AG10803 (cell line): ENCODE measurements at regions not wholly inside any gene's neighbourhood (a gene's known extent, or its start where the extent isn't known, plus 50 kb on each side); places are given as distances from the start of the nearest gene placed in this dataset.

Source experiments
- DNase-seq: peaks from one replicate; pipeline ENCODE4 v3.0.0; 2010; ENCODE audit warnings: low read depth
- H3K4me3 ChIP-seq: 2 replicates; pipeline ENCODE4 v1.5.1; 2011; ENCODE audit warnings: mild to moderate bottlenecking, low read length, control low read depth
- CTCF ChIP-seq: conservative IDR thresholded peaks from 2 replicates; pipeline ENCODE4 v1.5.1; 2011; ENCODE audit warnings: mild to moderate bottlenecking, low read length, control low read depth, inconsistent platforms

- no peak for TF ChIP-seq CTCF
- H3K4me3 ChIP-seq = no peak overlapping the region
Observed at GRCh38 chr1:30474818-30475200, 248.6 kb downstream of the MATN1 start.

GRCh38 chr1:30473922-30474817, 249.2 kb downstream of the MATN1 start:
- no peak for DNase-seq
- no peak overlapping the region for H3K4me3 ChIP-seq
- no peak for TF ChIP-seq CTCF

More at GRCh38 chr1:30474818-30475200, 248.6 kb downstream of the MATN1 start:
- no peak for DNase-seq

GRCh38 chr1:30472526-30472925, 250.9 kb downstream of the MATN1 start:
- no peak for DNase-seq
- no peak for TF ChIP-seq CTCF
- no peak overlapping the region for H3K4me3 ChIP-seq

GRCh38 chr1:30472009-30472408, 251.4 kb downstream of the MATN1 start:
- no peak overlapping the region for H3K4me3 ChIP-seq
- DNase-seq = no peak
- TF ChIP-seq CTCF = no peak

- DNase-seq = no peak
- no peak overlapping the region for H3K4me3 ChIP-seq
- no peak for TF ChIP-seq CTCF
Observed at GRCh38 chr1:30471307-30471706, 252.1 kb downstream of the MATN1 start.

- no peak overlapping the region for H3K4me3 ChIP-seq
- no peak for DNase-seq
Observed at GRCh38 chr1:30469426-30469825, 254.0 kb downstream of the MATN1 start.

More at GRCh38 chr1:30469426-30469825, 254.0 kb downstream of the MATN1 start:
- no peak for TF ChIP-seq CTCF
